ENCODE measurements at regions not wholly inside any gene's neighbourhood (a gene's known extent, or its start where the extent isn't known, plus 50 kb on each side); places are given as distances from the start of the nearest gene placed in this dataset.

DNA sequence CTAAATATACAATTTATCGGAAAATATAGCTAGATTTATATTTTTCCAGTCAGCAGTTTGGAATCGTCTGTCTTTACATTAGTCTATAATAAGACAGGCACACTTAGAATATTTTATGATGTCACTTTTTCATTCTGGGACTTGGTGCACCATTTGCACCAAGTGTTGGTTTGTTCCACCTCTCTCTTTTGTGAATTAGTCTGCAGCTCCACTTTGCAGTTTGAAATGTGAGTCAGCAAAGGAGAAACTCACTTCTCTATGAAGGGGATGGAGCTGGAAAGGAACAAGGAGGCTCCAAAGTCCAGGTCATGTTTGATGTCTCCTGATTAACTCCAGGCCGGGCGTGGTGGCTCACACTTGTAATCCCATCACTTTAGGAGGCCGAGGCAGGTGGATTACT is 63.8 kb upstream of the RTN4 start:
- H3K27me3 Mint-ChIP-seq (ENCODE audit: unreplicated experiment): peaks cover 2% of the 10 kb centered on the region
- H3K4me3 Mint-ChIP-seq (ENCODE audit: unreplicated experiment): no peak overlapping the region
- no peak overlapping the region for H3K27ac Mint-ChIP-seq (ENCODE audit: unreplicated experiment)
- H3K36me3 Mint-ChIP-seq (ENCODE audit: low read depth, unreplicated experiment): no peaks in the 10 kb centered on the region
- H3K9me3 Mint-ChIP-seq (ENCODE audit: unreplicated experiment): no peaks in the 10 kb centered on the region
- DNase-seq (ENCODE audit: low spot score): no peak
- H3K4me1 Mint-ChIP-seq (ENCODE audit: unreplicated experiment): peaks cover 26% of the 10 kb centered on the region
- TF ChIP-seq, protein P1, sequence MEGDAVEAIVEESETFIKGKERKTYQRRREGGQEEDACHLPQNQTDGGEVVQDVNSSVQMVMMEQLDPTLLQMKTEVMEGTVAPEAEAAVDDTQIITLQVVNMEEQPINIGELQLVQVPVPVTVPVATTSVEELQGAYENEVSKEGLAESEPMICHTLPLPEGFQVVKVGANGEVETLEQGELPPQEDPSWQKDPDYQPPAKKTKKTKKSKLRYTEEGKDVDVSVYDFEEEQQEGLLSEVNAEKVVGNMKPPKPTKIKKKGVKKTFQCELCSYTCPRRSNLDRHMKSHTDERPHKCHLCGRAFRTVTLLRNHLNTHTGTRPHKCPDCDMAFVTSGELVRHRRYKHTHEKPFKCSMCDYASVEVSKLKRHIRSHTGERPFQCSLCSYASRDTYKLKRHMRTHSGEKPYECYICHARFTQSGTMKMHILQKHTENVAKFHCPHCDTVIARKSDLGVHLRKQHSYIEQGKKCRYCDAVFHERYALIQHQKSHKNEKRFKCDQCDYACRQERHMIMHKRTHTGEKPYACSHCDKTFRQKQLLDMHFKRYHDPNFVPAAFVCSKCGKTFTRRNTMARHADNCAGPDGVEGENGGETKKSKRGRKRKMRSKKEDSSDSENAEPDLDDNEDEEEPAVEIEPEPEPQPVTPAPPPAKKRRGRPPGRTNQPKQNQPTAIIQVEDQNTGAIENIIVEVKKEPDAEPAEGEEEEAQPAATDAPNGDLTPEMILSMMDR (IDR thresholded peaks at IDR 0.05; ENCODE audit: unreplicated experiment): no peak

- TF ChIP-seq, protein P1 (IDR thresholded peaks at IDR 0.05; ENCODE audit: unreplicated experiment): no peak
- H3K9me3 Mint-ChIP-seq (ENCODE audit: unreplicated experiment): no peaks in the 10 kb centered on the region
- DNase-seq (ENCODE audit: low spot score): no peak
- no peak overlapping the region for H3K4me3 Mint-ChIP-seq (ENCODE audit: unreplicated experiment)
- H3K4me1 Mint-ChIP-seq (ENCODE audit: unreplicated experiment): peaks cover 17% of the 10 kb centered on the region
- peak overlapping the region; percentile 6 for H3K27ac Mint-ChIP-seq (ENCODE audit: unreplicated experiment)
- H3K36me3 Mint-ChIP-seq (ENCODE audit: low read depth, unreplicated experiment): no peaks in the 10 kb centered on the region
- H3K27me3 Mint-ChIP-seq (ENCODE audit: unreplicated experiment): peaks cover 2% of the 10 kb centered on the region
These were observed 62.2 kb upstream of the RTN4 start for GRCh38 chr2:55112229-55113031.

GRCh38 chr2:55111570-55112228 is 61.4 kb upstream of the RTN4 start:
- TF ChIP-seq, protein P1 (IDR thresholded peaks at IDR 0.05; ENCODE audit: unreplicated experiment): no peak
- H3K4me1 Mint-ChIP-seq (ENCODE audit: unreplicated experiment): peaks cover 16% of the 10 kb centered on the region
- no peak overlapping the region for H3K27ac Mint-ChIP-seq (ENCODE audit: unreplicated experiment)
- DNase-seq (ENCODE audit: low spot score): no peak
- no peaks in the 10 kb centered on the region for H3K9me3 Mint-ChIP-seq (ENCODE audit: unreplicated experiment)
- H3K4me3 Mint-ChIP-seq (ENCODE audit: unreplicated experiment): no peak overlapping the region
- peaks cover 2% of the 10 kb centered on the region for H3K27me3 Mint-ChIP-seq (ENCODE audit: unreplicated experiment)
- no peaks in the 10 kb centered on the region for H3K36me3 Mint-ChIP-seq (ENCODE audit: low read depth, unreplicated experiment)

DNA sequence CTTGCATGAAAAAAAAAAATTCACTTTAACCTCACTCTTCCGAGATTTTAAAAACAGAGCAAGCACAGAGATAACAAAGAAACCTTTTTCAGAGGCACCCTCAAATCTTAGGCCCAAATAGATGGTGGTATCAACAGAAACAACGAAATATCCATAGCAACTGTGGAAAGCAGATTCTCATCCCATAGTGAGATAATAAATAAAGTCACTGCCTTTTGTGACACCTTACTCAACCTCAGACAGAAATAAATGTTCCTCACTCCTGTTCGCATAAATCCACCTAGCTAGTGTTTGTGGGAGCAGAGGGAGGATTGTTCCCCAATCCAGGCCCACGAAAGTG is 60.9 kb upstream of the RTN4 start:
- H3K4me3 Mint-ChIP-seq (ENCODE audit: unreplicated experiment): no peak overlapping the region
- TF ChIP-seq, protein P1 (IDR thresholded peaks at IDR 0.05; ENCODE audit: unreplicated experiment): no peak
- no peaks in the 10 kb centered on the region for H3K36me3 Mint-ChIP-seq (ENCODE audit: low read depth, unreplicated experiment)
- peaks cover 16% of the 10 kb centered on the region for H3K4me1 Mint-ChIP-seq (ENCODE audit: unreplicated experiment)
- H3K27me3 Mint-ChIP-seq (ENCODE audit: unreplicated experiment): peaks cover 2% of the 10 kb centered on the region
- no peak for DNase-seq (ENCODE audit: low spot score)
- H3K27ac Mint-ChIP-seq (ENCODE audit: unreplicated experiment): no peak overlapping the region
- no peaks in the 10 kb centered on the region for H3K9me3 Mint-ChIP-seq (ENCODE audit: unreplicated experiment)

Data from endothelial cell (in vitro differentiated cells).